Tibial artery (tissue), 4 donors: ENCODE measurements at regions not wholly inside any gene's neighbourhood (a gene's known extent, or its start where the extent isn't known, plus 50 kb on each side); places are given as distances from the start of the nearest gene placed in this dataset.

Source experiments
- DNase-seq, 2 donors: peaks; one replicate each; pipeline ENCODE4 v3.0.0-alpha.2; 2019
- H3K27ac ChIP-seq, 2 donors: fragments of 200-600 bp; sonication (generic) in 1 of 2; 1 replicate in 1 of 2; 2 replicates in 1 of 2; pipeline ENCODE4 v1.5.1; 2018 to 2019; ENCODE audit warnings: mild to moderate bottlenecking in 1 of 2
- H3K27me3 ChIP-seq, 2 donors: fragments of 200-600 bp; sonication (generic) in 1 of 2; one replicate each; pipeline versions ENCODE4 v1.5.1 to v1.6.0; 2016 to 2019
- H3K36me3 ChIP-seq, 3 donors: fragments of 200-600 bp; sonication (generic) in 2 of 3; one replicate each; pipeline ENCODE4 v1.5.1; 2016 to 2019; ENCODE audit warnings: mild to moderate bottlenecking in 2 of 3
- H3K4me1 ChIP-seq, 4 donors: fragments of 200-600 bp; sonication (generic) in 2 of 4; 1 replicate in 3 of 4; 2 replicates in 1 of 4; pipeline ENCODE4 v1.5.1; 2016 to 2019
- H3K4me3 ChIP-seq, 2 donors: fragments of 200-600 bp; sonication (generic) in 1 of 2; 1 replicate in 1 of 2; 2 replicates in 1 of 2; pipeline ENCODE4 v1.5.1; 2018 to 2019; ENCODE audit warnings: mild to moderate bottlenecking in 2 of 2
- H3K9me3 ChIP-seq, 3 donors: fragments of 200-600 bp; sonication (generic) in 1 of 3; one replicate each; pipeline ENCODE4 v1.5.1; 2016 to 2019
- intact Hi-C: fragments of 100-400 bp; cut with DNase I; formaldehyde crosslinking; loops from one replicate; pipeline ENCODE4 v1.15.0; 2023; ENCODE audit warnings: low total_unique reads
- TF ChIP-seq, protein P1 (sequence below), 2 experiments: fragments of 200-600 bp in 1 of 2; fragments of 450-650 bp in 1 of 2; IDR thresholded peaks; one replicate each; pipeline ENCODE4 v1.5.1; 2017 to 2019; ENCODE audit warnings: antibody characterized with exemption in 2 of 2, mild to moderate bottlenecking in 1 of 2, moderate library complexity in 1 of 2

DNA sequence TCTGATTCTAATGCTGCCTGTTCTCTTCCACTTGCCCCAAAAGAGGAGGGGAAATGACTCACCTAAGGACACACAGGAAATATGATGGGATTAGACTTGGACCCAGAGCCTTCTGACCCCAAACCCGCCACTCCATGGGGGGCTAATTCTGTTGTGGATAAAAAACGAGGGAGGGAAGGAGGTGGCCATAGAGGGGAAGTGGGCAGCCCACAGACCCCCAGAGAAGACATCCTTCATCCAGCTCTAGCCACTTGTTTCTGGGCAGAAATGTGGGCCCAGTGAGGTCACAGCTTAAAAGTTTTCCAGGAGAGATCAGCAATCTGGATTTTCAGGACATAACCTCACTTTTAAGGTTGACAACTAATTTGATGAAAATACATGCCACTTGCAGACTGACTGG lies 202.1 kb downstream of the ANKRD60 start:
- Histone ChIP-seq H3K9me3 (no peaks in the 10 kb centered on the region), H3K27me3 (peaks cover 0 to 2% of the 10 kb centered on the region in 2 donors), H3K4me3 (no peak overlapping the region), H3K27ac (no peak overlapping the region), H3K4me1 (peaks cover 0 to 18% (median 11%) of the 10 kb centered on the region in 4 donors), H3K36me3 (no peaks in the 10 kb centered on the region)
- DNase-seq: no peak
- TF ChIP-seq, protein P1, sequence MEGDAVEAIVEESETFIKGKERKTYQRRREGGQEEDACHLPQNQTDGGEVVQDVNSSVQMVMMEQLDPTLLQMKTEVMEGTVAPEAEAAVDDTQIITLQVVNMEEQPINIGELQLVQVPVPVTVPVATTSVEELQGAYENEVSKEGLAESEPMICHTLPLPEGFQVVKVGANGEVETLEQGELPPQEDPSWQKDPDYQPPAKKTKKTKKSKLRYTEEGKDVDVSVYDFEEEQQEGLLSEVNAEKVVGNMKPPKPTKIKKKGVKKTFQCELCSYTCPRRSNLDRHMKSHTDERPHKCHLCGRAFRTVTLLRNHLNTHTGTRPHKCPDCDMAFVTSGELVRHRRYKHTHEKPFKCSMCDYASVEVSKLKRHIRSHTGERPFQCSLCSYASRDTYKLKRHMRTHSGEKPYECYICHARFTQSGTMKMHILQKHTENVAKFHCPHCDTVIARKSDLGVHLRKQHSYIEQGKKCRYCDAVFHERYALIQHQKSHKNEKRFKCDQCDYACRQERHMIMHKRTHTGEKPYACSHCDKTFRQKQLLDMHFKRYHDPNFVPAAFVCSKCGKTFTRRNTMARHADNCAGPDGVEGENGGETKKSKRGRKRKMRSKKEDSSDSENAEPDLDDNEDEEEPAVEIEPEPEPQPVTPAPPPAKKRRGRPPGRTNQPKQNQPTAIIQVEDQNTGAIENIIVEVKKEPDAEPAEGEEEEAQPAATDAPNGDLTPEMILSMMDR (IDR thresholded peaks at IDR 0.05): no peak
- intact Hi-C loops: no loop called here

DNA sequence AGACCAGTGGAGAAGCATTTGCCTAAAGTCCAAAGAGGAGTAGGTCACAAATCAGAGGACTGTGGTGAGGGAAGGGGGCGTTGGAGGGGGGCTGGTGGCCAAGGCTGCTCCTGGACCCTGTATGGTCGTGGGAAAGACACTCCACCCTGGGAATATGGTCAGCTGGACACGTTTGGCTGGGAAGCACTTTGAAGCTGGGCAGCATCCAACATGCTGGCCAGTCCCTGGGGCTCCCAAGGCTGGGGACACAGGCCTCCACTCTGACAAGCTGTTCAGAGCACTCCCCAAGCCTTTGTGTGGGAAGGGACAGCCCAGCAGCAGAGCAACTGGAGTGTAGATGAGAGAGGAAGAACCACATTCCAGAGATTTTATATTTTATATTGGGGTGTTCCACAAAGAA lies 203.2 kb downstream of the ANKRD60 start:
- H3K4me3 ChIP-seq: no peak overlapping the region
- no peak overlapping the region for H3K27ac ChIP-seq
- intact Hi-C loops: no loop called here
- H3K36me3 ChIP-seq: no peaks in the 10 kb centered on the region
- peaks cover 0 to 2% of the 10 kb centered on the region in 2 donors for H3K27me3 ChIP-seq
- peaks cover 0 to 30% (median 19%) of the 10 kb centered on the region in 4 donors for H3K4me1 ChIP-seq
- DNase-seq: peak in 1 of 2 donors; percentile 14
- no peaks in the 10 kb centered on the region for H3K9me3 ChIP-seq
- TF ChIP-seq, protein P1 (IDR thresholded peaks at IDR 0.05): no peak

DNA sequence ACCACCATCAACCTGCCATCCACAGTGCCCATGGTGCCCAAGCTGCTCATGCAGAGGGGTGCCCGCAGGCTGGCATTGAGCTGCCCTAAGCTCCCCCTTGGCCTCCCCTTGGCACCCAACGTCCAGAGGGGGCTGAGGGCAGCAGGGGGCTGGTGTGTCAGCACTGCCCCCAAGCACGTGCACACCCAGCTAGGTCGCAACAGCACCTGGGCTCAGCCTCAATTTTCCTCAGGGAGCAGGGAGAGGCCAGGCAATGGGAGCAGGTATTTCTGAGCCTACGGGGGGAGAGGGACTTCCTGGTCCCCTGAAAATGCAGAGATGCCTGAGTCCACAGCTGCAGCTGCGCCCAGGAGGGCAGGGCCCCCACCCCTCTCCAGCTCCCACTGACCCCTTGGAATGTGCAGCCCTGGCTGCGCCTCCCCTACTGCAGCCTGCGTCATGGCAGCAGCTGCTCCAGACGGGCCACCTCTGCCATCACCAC lies 204.2 kb downstream of the ANKRD60 start:
- H3K27ac ChIP-seq: no peak overlapping the region
- intact Hi-C loops: no loop called here
- H3K27me3 ChIP-seq: peaks cover 0 to 2% of the 10 kb centered on the region in 2 donors
- no peaks in the 10 kb centered on the region for H3K36me3 ChIP-seq
- TF ChIP-seq, protein P1 (IDR thresholded peaks at IDR 0.05): no peak
- H3K4me3 ChIP-seq: no peak overlapping the region
- H3K9me3 ChIP-seq: no peaks in the 10 kb centered on the region
- peaks cover 0 to 39% (median 28%) of the 10 kb centered on the region in 4 donors for H3K4me1 ChIP-seq
- peak in 1 of 2 donors; percentile 16 for DNase-seq

DNA sequence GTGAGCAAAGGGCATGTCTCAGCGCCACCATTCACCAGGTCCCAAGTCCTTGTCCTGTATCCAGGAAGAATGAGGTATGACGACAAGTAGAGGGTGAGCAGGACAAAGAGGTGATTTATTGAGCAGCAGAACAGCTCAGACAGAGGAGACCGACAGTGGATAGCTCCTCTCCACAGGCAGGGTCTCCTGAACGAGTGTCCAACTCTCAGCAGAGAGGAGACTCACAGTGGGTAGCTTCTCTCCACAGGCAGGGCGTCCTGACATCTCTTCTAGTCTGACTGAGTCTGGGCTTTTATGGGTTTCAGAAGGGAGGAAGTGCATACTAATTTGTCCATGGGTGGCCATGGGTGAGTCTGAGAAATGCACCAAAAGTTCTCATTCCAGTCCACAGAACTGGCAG lies 204.7 kb downstream of the ANKRD60 start:
- DNase-seq: peak in 1 of 2 donors; percentile 10
- peaks cover 0 to 44% (median 31%) of the 10 kb centered on the region in 4 donors for H3K4me1 ChIP-seq
- TF ChIP-seq, protein P1 (IDR thresholded peaks at IDR 0.05): no peak
- no peak overlapping the region for H3K4me3 ChIP-seq
- no peaks in the 10 kb centered on the region for H3K36me3 ChIP-seq
- intact Hi-C loops: no loop called here
- H3K9me3 ChIP-seq: no peaks in the 10 kb centered on the region
- no peak overlapping the region for H3K27ac ChIP-seq
- peaks cover 0 to 2% of the 10 kb centered on the region in 2 donors for H3K27me3 ChIP-seq

DNA sequence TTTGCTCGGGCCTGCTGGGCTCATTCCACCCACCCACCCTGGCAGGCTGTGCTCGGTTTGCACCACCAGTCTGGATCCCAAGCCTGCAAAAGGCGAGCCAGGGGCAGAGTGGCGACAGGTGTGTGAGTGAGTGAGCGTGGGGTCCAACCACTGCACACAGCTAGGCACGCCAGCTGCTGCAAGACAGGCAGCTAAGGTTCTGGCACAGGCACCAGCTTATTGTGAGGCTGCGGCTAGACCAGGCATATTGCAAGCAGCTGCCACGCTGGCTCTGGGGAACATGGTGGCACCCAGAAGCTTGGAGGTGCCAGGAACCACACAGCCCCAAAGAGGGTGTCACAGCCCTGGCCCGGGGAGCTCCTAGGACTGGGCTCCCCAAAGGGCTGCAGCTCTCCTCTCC lies 205.1 kb downstream of the ANKRD60 start:
- Histone ChIP-seq H3K27me3 (no peaks in the 10 kb centered on the region), H3K27ac (no peak overlapping the region), H3K4me3 (no peak overlapping the region), H3K9me3 (no peaks in the 10 kb centered on the region), H3K36me3 (no peaks in the 10 kb centered on the region), H3K4me1 (peaks cover 0 to 48% (median 32%) of the 10 kb centered on the region in 4 donors)
- DNase-seq: peak in 1 of 2 donors; percentile 19
- intact Hi-C loops: no loop called here
- TF ChIP-seq, protein P1 (IDR thresholded peaks at IDR 0.05): no peak

DNA sequence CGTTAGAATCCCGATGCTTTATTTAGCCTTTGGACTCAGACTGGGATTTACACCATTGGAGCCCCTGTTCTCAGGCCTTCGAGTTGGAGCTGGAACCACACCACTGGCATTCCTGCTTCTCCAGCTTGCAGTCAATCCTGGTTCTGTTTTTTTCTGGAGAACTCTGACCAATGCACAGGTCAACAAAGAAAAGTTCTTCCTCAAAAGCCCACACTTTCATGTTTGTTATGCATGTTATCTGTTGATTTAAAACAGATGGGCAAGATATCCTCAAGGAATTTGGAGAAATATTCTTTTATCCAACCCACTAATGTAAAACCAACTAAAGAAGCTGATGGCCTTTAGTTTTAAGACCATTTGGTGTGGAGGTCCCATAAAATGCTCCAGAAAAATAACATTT lies 205.7 kb downstream of the ANKRD60 start:
- no peak overlapping the region for H3K4me3 ChIP-seq
- TF ChIP-seq, protein P1 (IDR thresholded peaks at IDR 0.05): no peak

More for the DNA sequence above, 205.7 kb downstream of the ANKRD60 start:
- intact Hi-C loops: no loop called here
- Histone ChIP-seq H3K27ac (no peak overlapping the region), H3K4me1 (peaks cover 0 to 52% (median 32%) of the 10 kb centered on the region in 4 donors), H3K9me3 (no peaks in the 10 kb centered on the region), H3K36me3 (no peaks in the 10 kb centered on the region), H3K27me3 (no peaks in the 10 kb centered on the region)
- peak in 1 of 2 donors; percentile 3 for DNase-seq
